ENCODE measurements at regions not wholly inside any gene's neighbourhood (a gene's known extent, or its start where the extent isn't known, plus 50 kb on each side); places are given as distances from the start of the nearest gene placed in this dataset.

DNA sequence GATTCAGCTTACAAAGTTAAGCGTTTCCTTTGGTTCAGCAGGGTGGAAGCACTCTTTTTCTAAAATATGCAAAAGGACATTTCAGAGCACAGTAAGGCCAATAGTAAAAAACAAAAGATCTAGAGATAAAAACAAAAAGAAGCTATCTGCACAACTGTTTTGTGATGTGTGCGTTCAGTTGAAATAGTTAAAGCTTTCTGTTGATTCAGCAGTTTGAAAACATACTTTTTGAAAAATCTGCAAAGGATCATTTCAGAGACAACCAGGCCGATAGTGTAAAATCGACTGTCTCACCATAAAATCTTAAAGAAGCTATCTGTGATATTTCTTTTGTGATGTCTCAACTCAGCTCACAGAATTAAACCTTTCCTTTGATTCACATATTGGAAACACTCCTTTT, 300.0 kb upstream of the ALG10B start:
- TF ChIP-seq CTCF (optimal IDR thresholded peaks at IDR 0.05 in 1 of 3, IDR thresholded peaks at IDR 0.05 in 1 of 3, conservative IDR thresholded peaks at IDR 0.05 in 1 of 3; ENCODE audit: extremely low read depth in 1 of 3, insufficient read depth in 2 of 3, low read length in 3 of 3) (no peak), EZH2 (IDR thresholded peaks at IDR 0.05; ENCODE audit: low read length) (no peak)

Data from keratinocyte (primary cell).